Esophagus muscularis mucosa (tissue), 4 donors: ENCODE measurements at regions not wholly inside any gene's neighbourhood (a gene's known extent, or its start where the extent isn't known, plus 50 kb on each side); places are given as distances from the start of the nearest gene placed in this dataset.

Source experiments
- DNase-seq: peaks from one replicate; pipeline ENCODE4 v3.0.0-alpha.2; 2017; ENCODE audit errors: extremely low spot score
- H3K27ac ChIP-seq, 4 donors: fragments of 200-600 bp; sonication (generic); replicated peaks in 1 of 4; 1 replicate in 3 of 4; 2 replicates in 1 of 4; pipeline ENCODE4 v1.5.1; 2016 to 2019; ENCODE audit warnings: mild to moderate bottlenecking in 1 of 4
- H3K27me3 ChIP-seq, 4 donors: fragments of 200-600 bp; sonication (generic); one replicate each; pipeline versions ENCODE4 v1.5.1 to v1.6.0; 2016 to 2019
- H3K36me3 ChIP-seq, 4 donors: fragments of 200-600 bp; sonication (generic); one replicate each; pipeline ENCODE4 v1.5.1; 2016 to 2019
- H3K4me1 ChIP-seq, 4 donors: fragments of 200-600 bp; sonication (generic); one replicate each; pipeline ENCODE4 v1.5.1; 2016 to 2019
- H3K4me3 ChIP-seq, 4 donors: fragments of 200-600 bp; sonication (generic); 1 replicate in 2 of 4; 2 replicates in 2 of 4; pipeline ENCODE4 v1.5.1; 2016 to 2019; ENCODE audit warnings: mild to moderate bottlenecking in 4 of 4, moderate library complexity in 1 of 4
- H3K9me3 ChIP-seq, 4 donors: fragments of 200-600 bp; sonication (generic); 1 replicate in 3 of 4; 2 replicates in 1 of 4; pipeline ENCODE4 v1.5.1; 2016 to 2019
- CTCF ChIP-seq, 3 experiments: fragments of 200-600 bp in 2 of 3; fragments of 450-650 bp in 1 of 3; sonication (generic) in 2 of 3; IDR thresholded peaks; one replicate each; pipeline ENCODE4 v1.5.1; 2017 to 2019; ENCODE audit warnings: antibody characterized with exemption in 3 of 3, mild to moderate bottlenecking in 2 of 3, moderate library complexity in 1 of 3
- EP300 ChIP-seq: sonication (generic); formaldehyde crosslinking; IDR thresholded peaks from one replicate; pipeline ENCODE4 v1.6.1; 2017; ENCODE audit warnings: antibody characterized with exemption
- POLR2A ChIP-seq: fragments of 450-650 bp; IDR thresholded peaks from one replicate; pipeline ENCODE4 v1.6.1; 2017; ENCODE audit warnings: antibody characterized with exemption, moderate library complexity, mild to moderate bottlenecking, low read depth
- POLR2AphosphoS5 ChIP-seq, 2 donors: sonication (generic); formaldehyde crosslinking; IDR thresholded peaks; one replicate each; pipeline ENCODE4 v1.6.1; 2017; ENCODE audit warnings: antibody characterized with exemption in 2 of 2
- WGBS: methylation state at CpG from one replicate; pipeline ENCODE4 v1.1.5; 2018; 5-methylcytosine and 5-hydroxymethylcytosine counted together
- intact Hi-C: fragments of 100-400 bp; cut with DNase I; formaldehyde crosslinking; loops from one replicate; pipeline ENCODE4 v1.15.1; 2023

- H3K4me1 ChIP-seq, result peaks cover 0 to 11% (median 6%) of the 10 kb centered on the region in 4 donors
- intact Hi-C loops, result no loop called here
- no peak for DNase-seq
- H3K27ac ChIP-seq, result no peak overlapping the region
- 91% methylated on average over 6 of the region's 6 CpGs for WGBS
- no peak for TF ChIP-seq CTCF (IDR thresholded peaks at IDR 0.05)
- no peak for TF ChIP-seq EP300
- no peak for TF ChIP-seq POLR2AphosphoS5 (IDR thresholded peaks at IDR 0.05)
- TF ChIP-seq POLR2A, result no peak
- H3K36me3 ChIP-seq, result no peaks in the 10 kb centered on the region
- H3K9me3 ChIP-seq, result no peaks in the 10 kb centered on the region
- H3K4me3 ChIP-seq, result no peak overlapping the region
- no peaks in the 10 kb centered on the region for H3K27me3 ChIP-seq
Observed at GRCh38 chr10:10363217-10363616, 654.5 kb upstream of the CELF2 start.

GRCh38 chr10:10364902-10365301 lies 652.8 kb upstream of the CELF2 start:
- TF ChIP-seq CTCF (IDR thresholded peaks at IDR 0.05) (no peak), POLR2AphosphoS5 (IDR thresholded peaks at IDR 0.05) (no peak), POLR2A (no peak), EP300 (no peak)
- DNase-seq, result no peak
- intact Hi-C loops, result no loop called here
- peaks cover 0 to 11% (median 6%) of the 10 kb centered on the region in 4 donors for H3K4me1 ChIP-seq
- no peaks in the 10 kb centered on the region for H3K27me3 ChIP-seq
- no peak overlapping the region for H3K27ac ChIP-seq
- WGBS, result 84% methylated on average over 2 of the region's 2 CpGs
- no peaks in the 10 kb centered on the region for H3K9me3 ChIP-seq
- no peaks in the 10 kb centered on the region for H3K36me3 ChIP-seq
- no peak overlapping the region for H3K4me3 ChIP-seq

GRCh38 chr10:10365676-10366075 lies 652.0 kb upstream of the CELF2 start:
- H3K27me3 ChIP-seq, result no peaks in the 10 kb centered on the region
- no peak overlapping the region for H3K4me3 ChIP-seq
- intact Hi-C loops, result no loop called here
- H3K36me3 ChIP-seq, result no peaks in the 10 kb centered on the region
- TF ChIP-seq POLR2AphosphoS5 (IDR thresholded peaks at IDR 0.05) (no peak), EP300 (no peak), CTCF (IDR thresholded peaks at IDR 0.05) (no peak), POLR2A (no peak)
- no peak for DNase-seq
- no peaks in the 10 kb centered on the region for H3K9me3 ChIP-seq
- peaks cover 0 to 11% (median 6%) of the 10 kb centered on the region in 4 donors for H3K4me1 ChIP-seq
- WGBS, result 66% methylated on average over 3 of the region's 3 CpGs
- H3K27ac ChIP-seq, result no peak overlapping the region

GRCh38 chr10:10366836-10367235 lies 650.8 kb upstream of the CELF2 start:
- 100% methylated on average over 1 of the region's 1 CpG for WGBS
- intact Hi-C loops, result no loop called here
- Histone ChIP-seq H3K9me3 (no peaks in the 10 kb centered on the region), H3K27me3 (no peaks in the 10 kb centered on the region), H3K36me3 (no peaks in the 10 kb centered on the region), H3K4me3 (no peak overlapping the region), H3K4me1 (peaks cover 0 to 11% (median 6%) of the 10 kb centered on the region in 4 donors), H3K27ac (no peak overlapping the region)
- TF ChIP-seq CTCF (IDR thresholded peaks at IDR 0.05) (no peak), POLR2AphosphoS5 (IDR thresholded peaks at IDR 0.05) (no peak), EP300 (no peak), POLR2A (no peak)
- no peak for DNase-seq

GRCh38 chr10:10367264-10367663 lies 650.4 kb upstream of the CELF2 start:
- WGBS, result 89% methylated on average over 5 of the region's 6 CpGs
- intact Hi-C loops, result no loop called here
- DNase-seq, result no peak

More at GRCh38 chr10:10367264-10367663, 650.4 kb upstream of the CELF2 start:
- no peaks in the 10 kb centered on the region for H3K9me3 ChIP-seq
- no peaks in the 10 kb centered on the region for H3K36me3 ChIP-seq
- peaks cover 0 to 11% (median 6%) of the 10 kb centered on the region in 4 donors for H3K4me1 ChIP-seq
- H3K4me3 ChIP-seq, result no peak overlapping the region
- TF ChIP-seq CTCF (IDR thresholded peaks at IDR 0.05) (no peak), POLR2A (no peak)
- no peak overlapping the region for H3K27ac ChIP-seq
- H3K27me3 ChIP-seq, result no peaks in the 10 kb centered on the region
